Gastrocnemius medialis (tissue), 4 donors: ENCODE measurements at regions not wholly inside any gene's neighbourhood (a gene's known extent, or its start where the extent isn't known, plus 50 kb on each side); places are given as distances from the start of the nearest gene placed in this dataset.
"Not testable (repeated sequence)": the region's sequence is repeated elsewhere in the genome, so short reads cannot be mapped to it uniquely, and the experiment has no call there.

Source experiments
- ATAC-seq, 2 donors: fragments of 150-250 bp; one replicate each; pipeline ENCODE4 v1.9.1; 2016
- DNase-seq, 2 donors: peaks; one replicate each; pipeline ENCODE4 v3.0.0-alpha.2; 2019
- H3K27ac ChIP-seq, 4 donors: fragments of 200-600 bp; sonication (generic); 1 replicate in 1 of 4; 2 replicates in 3 of 4; pipeline ENCODE4 v1.5.1; 2016 to 2018; ENCODE audit warnings: mild to moderate bottlenecking in 2 of 4, moderate library complexity in 1 of 4
- H3K27me3 ChIP-seq, 3 donors: fragments of 200-600 bp; sonication (generic) in 2 of 3; 1 replicate in 1 of 3; 2 replicates in 2 of 3; pipeline versions ENCODE4 v1.5.1 to v1.6.0; 2016 to 2019; ENCODE audit warnings: mild to moderate bottlenecking in 1 of 3, moderate library complexity in 1 of 3
- H3K36me3 ChIP-seq, 2 donors: fragments of 200-600 bp; sonication (generic) in 1 of 2; one replicate each; pipeline ENCODE4 v1.5.1; 2017 to 2018
- H3K4me1 ChIP-seq, 2 donors: fragments of 200-600 bp; sonication (generic) in 1 of 2; one replicate each; pipeline ENCODE4 v1.5.1; 2016 to 2017; ENCODE audit warnings: mild to moderate bottlenecking in 2 of 2
- H3K4me3 ChIP-seq, 4 donors: fragments of 200-600 bp; sonication (generic) in 3 of 4; 1 replicate in 1 of 4; 2 replicates in 3 of 4; pipeline ENCODE4 v1.5.1; 2016 to 2019; ENCODE audit warnings: mild to moderate bottlenecking in 2 of 4
- H3K9me3 ChIP-seq, 3 donors: fragments of 200-600 bp; sonication (generic) in 2 of 3; 1 replicate in 1 of 3; 2 replicates in 2 of 3; pipeline ENCODE4 v1.5.1; 2016 to 2019
- POLR2A ChIP-seq, 2 donors: fragments of 450-650 bp; IDR thresholded peaks; one replicate each; pipeline ENCODE4 v1.6.1; 2017; ENCODE audit warnings: antibody characterized with exemption in 2 of 2, mild to moderate bottlenecking in 2 of 2, moderate library complexity in 2 of 2
- in situ Hi-C, 4 donors: fragments of 200-750 bp; cut with MboI; loops; one replicate each; pipeline versions ENCODE4 v1.15.0 to v1.8.0; 2017; ENCODE audit warnings: low sequenced_read_pairs in 4 of 4
- intact Hi-C: fragments of 100-400 bp; cut with DNase I; formaldehyde crosslinking; loops from one replicate; pipeline ENCODE4 v1.15.1; 2023; ENCODE audit warnings: low total_unique reads
- TF ChIP-seq, protein P1 (sequence below), 5 experiments: fragments of 450-650 bp in 3 of 5; fragments of 200-600 bp in 2 of 5; sonication (generic) in 2 of 5; IDR thresholded peaks in 4 of 5; conservative IDR thresholded peaks in 1 of 5; 1 replicate in 4 of 5; 2 replicates in 1 of 5; pipeline ENCODE4 v1.5.1; 2016 to 2019; ENCODE audit warnings: antibody characterized with exemption in 5 of 5, mild to moderate bottlenecking in 3 of 5, moderate library complexity in 3 of 5

DNA sequence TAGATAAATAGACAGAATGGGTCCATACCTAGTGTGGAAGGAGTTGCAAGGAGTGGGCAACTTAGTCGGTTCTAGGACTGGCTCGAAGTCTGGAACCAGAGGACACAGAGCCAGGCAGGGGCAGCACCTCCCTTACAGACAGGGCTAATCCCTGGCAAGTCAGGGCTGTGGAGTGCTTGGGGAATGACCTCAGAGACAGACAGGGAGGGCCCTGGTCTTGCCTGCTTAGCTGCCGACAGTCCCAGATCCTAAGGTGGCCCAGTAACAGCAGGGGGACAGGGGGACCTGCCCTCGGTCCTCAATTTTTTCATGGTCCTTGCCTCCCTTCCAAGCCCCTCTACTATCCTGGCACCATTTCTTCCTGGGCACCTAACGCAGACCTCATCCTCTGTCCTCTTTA, 222.4 kb upstream of the TNC start:
- TF ChIP-seq, protein P1, sequence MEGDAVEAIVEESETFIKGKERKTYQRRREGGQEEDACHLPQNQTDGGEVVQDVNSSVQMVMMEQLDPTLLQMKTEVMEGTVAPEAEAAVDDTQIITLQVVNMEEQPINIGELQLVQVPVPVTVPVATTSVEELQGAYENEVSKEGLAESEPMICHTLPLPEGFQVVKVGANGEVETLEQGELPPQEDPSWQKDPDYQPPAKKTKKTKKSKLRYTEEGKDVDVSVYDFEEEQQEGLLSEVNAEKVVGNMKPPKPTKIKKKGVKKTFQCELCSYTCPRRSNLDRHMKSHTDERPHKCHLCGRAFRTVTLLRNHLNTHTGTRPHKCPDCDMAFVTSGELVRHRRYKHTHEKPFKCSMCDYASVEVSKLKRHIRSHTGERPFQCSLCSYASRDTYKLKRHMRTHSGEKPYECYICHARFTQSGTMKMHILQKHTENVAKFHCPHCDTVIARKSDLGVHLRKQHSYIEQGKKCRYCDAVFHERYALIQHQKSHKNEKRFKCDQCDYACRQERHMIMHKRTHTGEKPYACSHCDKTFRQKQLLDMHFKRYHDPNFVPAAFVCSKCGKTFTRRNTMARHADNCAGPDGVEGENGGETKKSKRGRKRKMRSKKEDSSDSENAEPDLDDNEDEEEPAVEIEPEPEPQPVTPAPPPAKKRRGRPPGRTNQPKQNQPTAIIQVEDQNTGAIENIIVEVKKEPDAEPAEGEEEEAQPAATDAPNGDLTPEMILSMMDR (IDR thresholded peaks at IDR 0.05 in 4 of 5, conservative IDR thresholded peaks at IDR 0.05 in 1 of 5), result no peak
- no peak for TF ChIP-seq POLR2A (IDR thresholded peaks at IDR 0.05)
- Histone ChIP-seq H3K4me3 (no peak overlapping the region), H3K9me3 (no peaks in the 10 kb centered on the region), H3K4me1 (no peaks in the 10 kb centered on the region), H3K27ac (no peak overlapping the region), H3K27me3 (no peaks in the 10 kb centered on the region), H3K36me3 (no peaks in the 10 kb centered on the region)
- DNase-seq (no peak), ATAC-seq (no peak)
- intact Hi-C loops (no loop called here), in situ Hi-C loops (no loop called here)

DNA sequence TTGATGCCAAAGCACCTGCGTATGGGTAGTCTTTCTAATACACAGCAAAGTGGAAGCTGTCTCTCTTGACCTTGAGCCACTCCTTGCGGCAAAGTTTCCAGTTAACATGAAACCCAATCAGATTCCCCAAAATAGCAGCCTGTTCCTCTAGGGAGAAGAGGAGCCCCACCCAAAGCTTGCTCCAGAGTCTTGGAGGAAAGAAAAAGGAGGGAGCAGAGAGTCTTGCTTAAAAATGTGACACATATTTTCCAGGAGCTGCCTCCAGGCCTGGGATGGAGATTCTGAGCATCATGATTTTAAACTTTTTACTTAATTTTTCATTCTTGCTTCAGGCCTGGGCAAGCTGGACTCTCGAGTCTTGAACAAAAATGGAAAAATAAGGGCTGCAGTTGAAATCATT, 223.5 kb upstream of the TNC start:
- DNase-seq (peak in 1 of 2 donors; percentile 13), ATAC-seq (peak in 1 of 2 donors; percentile 24)
- H3K27me3 ChIP-seq, result no peaks in the 10 kb centered on the region
- in situ Hi-C loops, result no loop called here
- TF ChIP-seq, protein P1 (IDR thresholded peaks at IDR 0.05 in 4 of 5, conservative IDR thresholded peaks at IDR 0.05 in 1 of 5), result no peak
- no peak for TF ChIP-seq POLR2A (IDR thresholded peaks at IDR 0.05)
- H3K9me3 ChIP-seq, result no peaks in the 10 kb centered on the region
- no peaks in the 10 kb centered on the region for H3K36me3 ChIP-seq
- no peak overlapping the region for H3K27ac ChIP-seq
- intact Hi-C loops, result no loop called here
- no peak overlapping the region for H3K4me3 ChIP-seq
- H3K4me1 ChIP-seq, result no peaks in the 10 kb centered on the region

DNA sequence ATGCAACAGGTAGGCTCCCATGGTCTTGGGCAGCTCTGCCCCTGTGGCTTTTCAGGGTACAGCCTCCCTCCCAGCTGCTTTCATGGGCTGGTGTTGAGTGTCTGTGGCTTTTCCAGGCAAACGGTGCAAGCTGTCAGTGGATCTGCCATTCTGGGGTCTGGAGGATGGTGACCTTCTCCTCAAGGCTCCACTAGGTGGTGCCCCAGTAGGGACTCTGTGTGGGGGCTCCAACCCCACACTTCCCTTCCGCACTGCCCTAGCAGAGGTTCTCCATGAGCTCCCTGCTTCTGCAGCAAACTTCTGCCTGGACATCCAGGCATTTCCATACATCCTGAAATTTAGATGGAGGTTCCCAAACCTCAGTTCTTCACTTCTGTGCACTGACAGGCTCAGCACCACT, 229.8 kb upstream of the TNC start:
- ATAC-seq, in situ Hi-C loops: not testable (repeated sequence)

DNA sequence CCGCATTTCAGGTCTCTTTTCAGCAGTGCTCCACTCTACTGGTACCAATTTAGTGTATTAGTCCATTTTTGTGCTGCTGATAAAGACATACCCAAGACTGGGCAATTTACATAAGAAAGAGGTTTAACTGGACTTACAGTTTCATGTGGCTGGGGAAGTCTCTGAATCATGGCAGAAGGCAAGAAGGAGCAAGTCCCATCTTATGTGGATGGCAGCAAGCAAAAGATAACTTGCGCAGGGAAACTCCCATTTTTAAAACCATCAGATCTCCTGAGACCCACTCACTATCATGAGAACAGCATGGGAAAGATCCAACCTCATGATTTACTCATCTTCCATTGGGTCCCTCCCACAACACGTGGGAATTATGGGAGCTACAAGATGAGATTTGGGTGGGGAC, 231.0 kb upstream of the TNC start:
- DNase-seq, H3K27me3 ChIP-seq, H3K9me3 ChIP-seq, intact Hi-C loops, ATAC-seq, H3K4me1 ChIP-seq, H3K4me3 ChIP-seq, H3K27ac ChIP-seq, in situ Hi-C loops, H3K36me3 ChIP-seq: not testable (repeated sequence)

More for the DNA sequence above, 229.8 kb upstream of the TNC start:
- H3K27ac ChIP-seq, DNase-seq, H3K36me3 ChIP-seq, H3K9me3 ChIP-seq, H3K4me1 ChIP-seq, intact Hi-C loops, H3K27me3 ChIP-seq, H3K4me3 ChIP-seq: not testable (repeated sequence)

DNA sequence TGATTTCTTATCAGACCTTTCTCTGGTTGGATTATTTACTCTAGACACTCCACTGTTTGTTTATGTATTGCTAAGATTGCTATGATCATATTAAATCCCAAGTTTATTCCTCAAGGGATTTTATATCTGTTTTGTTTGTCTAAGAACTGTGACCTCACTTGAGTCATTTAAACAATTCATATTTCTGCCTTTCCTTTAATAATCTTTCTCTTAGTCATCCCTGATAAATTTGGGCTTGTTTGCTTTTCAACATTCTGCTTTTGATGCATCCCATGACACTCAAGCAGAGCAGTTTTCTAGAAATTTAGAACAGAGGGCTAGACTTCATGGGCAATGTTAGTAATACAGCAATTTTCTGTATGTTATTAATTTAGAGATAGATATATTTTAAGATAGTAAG, 231.6 kb upstream of the TNC start:
- intact Hi-C loops (no loop called here), in situ Hi-C loops (no loop called here)
- TF ChIP-seq, protein P1 (IDR thresholded peaks at IDR 0.05 in 4 of 5, conservative IDR thresholded peaks at IDR 0.05 in 1 of 5), result no peak
- TF ChIP-seq POLR2A (IDR thresholded peaks at IDR 0.05), result no peak
- ATAC-seq, result no peak
- Histone ChIP-seq H3K36me3 (no peaks in the 10 kb centered on the region), H3K27me3 (no peaks in the 10 kb centered on the region), H3K27ac (no peak overlapping the region), H3K4me3 (no peak overlapping the region), H3K9me3 (no peaks in the 10 kb centered on the region), H3K4me1 (no peaks in the 10 kb centered on the region)
- DNase-seq, result no peak

DNA sequence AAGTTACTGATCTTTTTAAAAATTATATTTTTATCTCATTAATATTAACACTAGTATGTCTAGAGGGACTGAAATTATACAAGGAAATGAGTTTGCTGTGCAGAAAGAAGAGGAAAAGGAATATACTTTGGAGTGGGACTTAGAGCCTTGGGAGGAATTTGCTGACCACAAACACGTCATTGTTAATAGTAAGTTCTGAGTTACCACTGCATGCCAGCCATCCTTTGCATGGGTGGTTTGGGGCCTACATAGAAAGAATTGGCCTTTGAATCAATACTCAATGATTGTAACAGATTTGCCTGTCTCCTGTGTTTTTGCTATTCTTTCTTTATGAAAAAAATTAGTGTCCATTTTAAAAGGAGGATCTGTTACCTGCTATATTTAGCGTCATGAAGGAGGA, 232.6 kb upstream of the TNC start:
- Histone ChIP-seq H3K4me3 (no peak overlapping the region), H3K4me1 (no peaks in the 10 kb centered on the region), H3K36me3 (no peaks in the 10 kb centered on the region), H3K9me3 (no peaks in the 10 kb centered on the region), H3K27ac (no peak overlapping the region), H3K27me3 (no peaks in the 10 kb centered on the region)
- DNase-seq (no peak), ATAC-seq (no peak)
- intact Hi-C loops, result no loop called here
- TF ChIP-seq POLR2A (IDR thresholded peaks at IDR 0.05), result no peak
- TF ChIP-seq, protein P1 (IDR thresholded peaks at IDR 0.05 in 4 of 5, conservative IDR thresholded peaks at IDR 0.05 in 1 of 5), result no peak
- in situ Hi-C loops, result no loop called here
